Stimulated activated CD8-positive, alpha-beta memory T cell treated with anti-CD3 and anti-CD28 coated beads, Interleukin-4, amount 100 ng/mL, for 4 hours (primary cell): ENCODE measurements at regions not wholly inside any gene's neighbourhood (a gene's known extent, or its start where the extent isn't known, plus 50 kb on each side); places are given as distances from the start of the nearest gene placed in this dataset.
"Not testable (repeated sequence)": the region's sequence is repeated elsewhere in the genome, so short reads cannot be mapped to it uniquely, and the experiment has no call there.

Source experiments
- DNase-seq, 2 donors: peaks; one replicate each; pipeline ENCODE4 v3.0.0-alpha.2; 2020; ENCODE audit warnings: low read depth in 2 of 2, low spot score in 1 of 2

DNA sequence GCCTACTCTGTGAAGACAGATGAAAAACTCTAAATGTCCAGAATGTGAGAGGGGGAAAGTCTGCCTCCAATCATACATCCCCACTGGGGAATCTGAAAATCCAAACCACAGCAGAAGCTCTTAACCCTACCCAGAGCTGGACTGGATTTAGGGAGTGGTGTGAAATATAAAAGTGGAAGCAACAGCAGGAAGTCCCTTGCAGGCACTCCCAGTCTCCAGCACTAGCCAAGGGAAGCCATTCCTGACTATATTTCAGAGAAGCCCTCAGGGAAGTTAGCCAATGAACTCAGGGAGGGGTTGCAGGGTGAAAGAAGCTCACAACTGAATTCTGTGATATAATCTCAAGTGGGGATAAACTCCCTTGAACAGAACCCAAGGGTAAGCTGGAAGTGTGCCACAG lies 51.5 kb downstream of the CRPPA start:
- DNase-seq: no peak

DNA sequence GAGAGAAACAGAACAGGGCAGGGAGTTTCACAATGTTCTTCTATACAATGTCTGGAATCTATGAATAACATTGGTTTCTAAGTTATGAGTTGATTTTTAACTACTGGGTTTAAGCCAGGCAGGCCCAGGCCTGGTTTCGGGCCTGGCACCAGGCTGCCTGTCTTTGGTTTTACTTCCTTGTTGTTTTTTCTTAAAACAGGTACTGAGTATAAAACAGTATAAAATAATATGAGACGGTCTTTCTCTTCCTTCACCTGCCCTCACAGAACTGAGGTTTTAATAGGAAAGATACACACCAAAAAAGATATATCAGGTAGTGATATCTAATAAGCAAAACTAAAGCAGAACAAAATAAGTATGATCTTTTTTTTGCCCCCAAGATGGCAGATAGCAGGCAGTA lies 52.0 kb downstream of the CRPPA start:
- DNase-seq: not testable (repeated sequence)

DNA sequence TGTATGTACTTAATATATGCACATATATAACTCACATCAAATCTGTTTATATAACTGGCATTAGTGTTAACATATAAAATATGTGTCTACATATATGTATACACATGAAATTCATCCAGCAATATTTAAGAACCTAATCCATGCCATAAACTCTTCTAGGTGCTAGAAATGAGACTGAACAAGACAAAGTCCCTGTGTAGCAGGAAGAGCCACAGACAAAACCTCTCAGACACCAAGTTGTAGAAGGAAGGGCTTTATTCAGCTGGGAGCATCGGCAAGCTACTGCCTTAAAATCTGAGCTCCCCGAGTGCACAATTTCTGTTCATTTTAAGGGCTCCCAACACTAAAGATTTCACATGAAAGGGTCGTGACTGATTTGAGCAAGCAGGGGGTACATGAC lies 52.5 kb downstream of the CRPPA start:
- DNase-seq: no peak

DNA sequence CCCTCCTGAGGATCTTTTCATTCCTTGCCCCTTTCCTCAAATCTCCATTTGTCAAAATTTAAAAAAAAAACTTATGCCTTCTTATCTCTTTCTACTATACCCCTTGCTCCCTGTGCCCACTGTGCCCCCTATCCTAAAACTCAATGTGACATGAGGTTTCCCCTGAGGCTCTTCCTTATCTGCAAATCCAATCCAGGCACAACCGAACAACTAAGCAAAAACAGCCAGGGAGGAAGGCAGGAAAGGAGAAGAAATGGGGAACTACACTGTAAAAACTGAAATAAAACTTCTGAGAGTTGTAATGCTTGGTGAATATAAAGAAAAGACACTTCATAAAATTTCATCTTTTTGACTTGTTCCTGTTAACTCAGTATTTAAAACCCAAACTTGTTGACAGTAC lies 54.2 kb downstream of the CRPPA start:
- DNase-seq: no peak

DNA sequence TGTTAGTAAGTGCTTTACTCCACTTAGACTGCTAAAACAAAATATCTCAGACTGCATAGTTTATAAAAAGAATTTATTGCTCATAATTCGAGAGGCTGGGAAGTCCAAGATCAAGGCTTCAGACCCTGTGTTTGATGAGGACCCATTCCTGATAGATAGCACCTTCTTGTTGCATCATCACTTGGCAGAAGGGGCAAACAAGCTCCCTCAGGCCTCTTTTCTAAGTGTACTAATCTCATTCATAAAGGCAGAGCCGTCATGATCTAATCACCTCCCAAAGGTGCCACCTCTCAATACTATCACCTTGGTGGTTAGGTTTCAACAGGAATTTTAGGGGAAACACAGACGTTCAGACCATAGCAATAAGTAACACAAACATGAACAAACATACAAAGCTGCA lies 55.4 kb downstream of the CRPPA start:
- no peak for DNase-seq

DNA sequence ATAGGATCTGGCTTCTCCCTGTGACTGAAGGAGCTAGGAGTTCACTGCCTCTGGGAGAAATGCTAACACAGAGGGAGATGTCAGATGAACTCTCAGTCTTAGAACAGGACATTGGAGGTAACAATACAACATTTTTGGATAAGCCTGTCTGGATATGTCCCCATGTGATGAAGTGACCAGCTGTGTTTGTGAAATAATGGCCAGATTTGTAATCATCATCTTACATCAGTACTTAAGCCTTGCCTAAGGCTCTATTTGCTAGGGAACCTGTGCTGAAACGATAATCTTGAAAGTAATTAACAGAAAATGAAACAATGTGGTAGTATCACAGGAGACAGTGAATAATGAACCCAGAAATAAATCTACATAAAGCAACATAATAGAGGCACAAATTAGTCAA lies 56.2 kb downstream of the CRPPA start:
- DNase-seq: no peak

DNA sequence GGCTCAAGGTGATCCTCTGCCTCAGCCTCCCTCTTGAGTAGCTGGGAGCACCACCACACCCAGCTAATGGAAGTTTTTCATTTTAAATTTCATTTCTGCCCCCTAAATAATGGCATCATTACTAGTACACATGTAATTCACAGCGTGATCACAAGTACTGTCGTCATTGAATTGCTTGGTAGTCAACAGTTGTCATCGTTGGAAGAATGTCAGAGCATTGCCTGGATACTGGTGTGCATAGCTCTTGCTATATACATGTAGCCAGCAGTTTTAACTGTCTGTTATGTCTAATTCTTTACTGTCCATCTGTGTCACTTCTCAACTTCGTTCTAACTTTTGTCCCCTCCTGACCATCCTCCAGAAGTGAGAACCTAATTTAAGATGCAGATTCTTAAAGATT lies 62.1 kb downstream of the CRPPA start:
- DNase-seq: no peak

DNA sequence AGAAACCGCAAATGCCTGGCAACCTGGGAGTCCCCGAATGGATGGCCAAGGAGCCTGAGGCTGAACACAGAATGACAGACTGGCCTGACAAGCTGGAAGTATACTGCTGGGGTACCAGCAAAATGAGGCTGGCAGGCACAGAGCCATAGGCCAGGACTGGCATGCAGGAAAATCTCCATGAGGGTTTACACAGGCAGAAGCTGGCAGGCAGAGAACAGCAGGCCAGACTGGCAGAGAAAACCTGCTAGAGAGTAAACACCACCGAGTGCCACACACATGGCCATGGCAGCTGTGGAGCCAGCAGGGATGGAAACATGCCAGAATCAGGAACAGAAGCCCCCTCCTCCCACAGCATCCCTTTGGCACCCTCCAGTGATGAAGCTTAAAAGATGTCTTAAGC lies 63.4 kb downstream of the CRPPA start:
- DNase-seq: no peak

DNA sequence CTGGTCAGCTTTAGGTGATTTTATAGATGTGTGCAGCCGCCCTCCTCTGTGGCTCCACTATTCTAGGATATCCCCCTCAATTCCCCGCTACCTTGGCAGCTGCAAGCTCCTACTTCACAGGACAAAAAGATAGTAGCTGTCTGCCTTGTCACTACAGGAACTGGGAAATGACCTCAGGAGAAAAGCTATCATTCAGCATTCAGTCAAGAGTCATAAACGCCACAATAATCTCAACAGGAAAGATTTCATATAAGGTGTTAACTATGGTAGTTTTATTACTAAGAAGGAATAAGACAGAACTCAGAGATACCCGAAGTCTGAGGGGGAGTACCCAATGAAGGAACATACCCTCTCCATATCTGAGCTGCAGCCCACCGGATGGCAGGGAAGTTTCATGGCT lies 63.9 kb downstream of the CRPPA start:
- no peak for DNase-seq

DNA sequence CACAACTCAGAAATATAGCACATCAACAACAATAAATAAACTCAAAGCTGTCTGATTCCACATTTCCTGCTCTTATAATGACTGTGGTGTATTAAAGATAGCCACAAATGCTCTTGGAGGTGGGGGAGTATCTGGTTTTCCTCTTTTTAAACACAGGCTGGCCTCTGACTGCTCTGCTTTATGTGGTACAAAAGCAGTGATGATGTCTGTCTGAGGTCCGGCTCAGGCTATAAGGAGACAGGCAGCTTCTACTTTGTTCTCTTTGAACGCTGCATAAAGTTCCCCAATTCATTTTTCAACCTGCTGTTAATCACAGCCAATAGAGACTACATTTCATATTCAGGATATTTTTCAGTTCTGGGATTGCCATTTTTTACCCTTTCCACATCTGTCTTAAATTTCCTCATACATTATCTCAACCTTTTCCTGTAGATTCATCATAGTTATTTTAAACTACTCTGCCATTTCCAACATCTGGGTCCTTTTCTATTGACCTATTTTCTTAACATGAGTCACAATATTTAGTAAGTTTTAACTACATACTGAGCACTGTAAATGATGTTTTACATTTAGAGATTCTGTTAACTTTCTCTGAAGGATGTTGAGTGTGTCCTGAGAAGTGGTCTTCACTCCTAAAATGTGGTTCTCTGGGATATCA lies 64.9 kb downstream of the CRPPA start:
- DNase-seq: no peak

DNA sequence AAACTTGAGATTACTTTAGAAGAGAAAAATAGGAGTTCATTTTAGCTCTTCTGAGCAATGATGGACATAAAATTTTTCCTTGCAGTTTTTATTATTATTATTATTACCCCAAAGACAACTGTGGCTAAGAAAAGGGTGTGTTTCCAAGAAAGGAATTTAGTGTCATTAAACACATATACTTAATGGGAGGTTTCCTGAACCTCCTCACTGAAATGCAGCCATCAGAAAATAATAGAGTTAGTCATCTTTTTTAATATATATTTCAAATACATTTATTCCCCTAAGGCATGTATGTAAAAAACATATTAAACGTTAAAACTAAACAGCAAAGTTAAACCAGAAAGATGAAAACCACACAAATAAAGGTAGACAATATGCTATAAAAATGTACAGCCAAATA lies 66.8 kb downstream of the CRPPA start:
- DNase-seq: no peak

DNA sequence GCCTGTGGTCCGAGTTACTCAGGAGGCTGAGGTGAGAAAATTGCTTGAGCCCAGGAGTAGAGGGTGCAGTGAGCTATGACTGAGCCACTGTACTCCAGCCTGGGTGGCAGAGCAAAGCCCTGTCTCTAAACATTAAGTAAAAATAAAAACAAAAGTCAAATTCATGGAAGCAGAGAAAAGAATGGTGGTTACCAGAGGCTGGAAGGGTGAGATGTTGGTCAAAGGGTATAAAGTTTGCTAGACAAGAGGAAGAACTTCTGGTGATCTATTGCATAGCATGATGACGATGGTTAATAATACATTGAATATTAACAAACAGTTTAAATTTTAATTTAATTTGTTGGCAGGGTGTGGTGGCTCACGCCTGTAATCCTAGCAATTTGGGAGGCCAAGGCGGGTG lies 68.1 kb downstream of the CRPPA start:
- DNase-seq: no peak

DNA sequence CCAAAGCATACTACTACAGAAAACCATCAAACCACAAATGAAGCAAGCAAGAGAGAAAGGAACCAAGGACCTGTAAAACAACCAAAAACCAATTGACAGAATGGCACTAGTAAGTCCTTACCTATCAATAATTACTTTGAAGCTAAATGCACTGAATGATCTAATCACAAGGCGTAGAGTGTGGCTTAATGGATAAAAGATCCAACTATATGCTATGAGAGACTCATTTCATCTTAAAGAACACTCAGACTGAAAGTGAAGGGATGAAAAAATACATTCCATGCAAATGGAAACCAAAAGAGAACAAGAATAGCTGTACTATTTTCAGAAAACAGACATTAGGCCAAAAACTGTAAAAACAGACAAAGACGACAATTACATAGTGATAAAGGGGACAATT lies 70.7 kb downstream of the CRPPA start:
- no peak for DNase-seq

DNA sequence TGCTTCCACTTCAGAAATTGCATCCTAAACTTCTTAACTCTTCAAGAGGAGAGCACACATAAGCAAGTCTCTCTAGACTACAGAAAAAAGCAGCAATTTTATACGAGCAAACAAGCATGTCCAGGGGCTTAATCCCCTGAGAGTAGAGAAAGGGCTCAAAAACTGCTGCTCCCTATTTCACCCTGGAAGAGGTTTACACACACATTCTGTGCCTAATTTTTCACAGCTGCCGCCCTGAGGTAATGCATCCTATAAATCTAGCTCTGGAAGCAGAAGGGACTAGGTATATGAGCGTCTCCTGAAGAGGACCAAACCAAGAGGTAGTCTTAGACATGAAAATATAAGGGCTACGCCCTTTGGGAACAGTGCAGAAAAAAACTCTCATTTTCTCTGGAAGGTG lies 73.1 kb downstream of the CRPPA start:
- no peak for DNase-seq

DNA sequence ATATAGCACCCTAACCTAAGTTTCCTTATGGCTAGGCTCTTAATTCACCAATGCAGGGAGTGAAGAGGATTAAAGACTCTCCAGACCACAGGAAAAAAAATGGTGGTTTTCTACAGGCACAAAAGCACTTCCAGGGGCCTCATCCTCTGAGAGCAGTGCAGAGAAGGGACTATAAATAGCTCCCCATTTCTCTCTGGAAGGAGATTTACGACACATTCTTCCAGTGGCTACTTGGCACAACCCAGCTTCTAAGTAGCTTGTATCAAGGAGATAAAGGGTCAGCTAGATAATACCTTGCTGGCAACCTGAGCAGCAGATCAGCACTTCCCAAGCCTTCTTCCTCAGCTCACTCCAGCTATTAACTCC lies 73.5 kb downstream of the CRPPA start:
- DNase-seq: no peak

DNA sequence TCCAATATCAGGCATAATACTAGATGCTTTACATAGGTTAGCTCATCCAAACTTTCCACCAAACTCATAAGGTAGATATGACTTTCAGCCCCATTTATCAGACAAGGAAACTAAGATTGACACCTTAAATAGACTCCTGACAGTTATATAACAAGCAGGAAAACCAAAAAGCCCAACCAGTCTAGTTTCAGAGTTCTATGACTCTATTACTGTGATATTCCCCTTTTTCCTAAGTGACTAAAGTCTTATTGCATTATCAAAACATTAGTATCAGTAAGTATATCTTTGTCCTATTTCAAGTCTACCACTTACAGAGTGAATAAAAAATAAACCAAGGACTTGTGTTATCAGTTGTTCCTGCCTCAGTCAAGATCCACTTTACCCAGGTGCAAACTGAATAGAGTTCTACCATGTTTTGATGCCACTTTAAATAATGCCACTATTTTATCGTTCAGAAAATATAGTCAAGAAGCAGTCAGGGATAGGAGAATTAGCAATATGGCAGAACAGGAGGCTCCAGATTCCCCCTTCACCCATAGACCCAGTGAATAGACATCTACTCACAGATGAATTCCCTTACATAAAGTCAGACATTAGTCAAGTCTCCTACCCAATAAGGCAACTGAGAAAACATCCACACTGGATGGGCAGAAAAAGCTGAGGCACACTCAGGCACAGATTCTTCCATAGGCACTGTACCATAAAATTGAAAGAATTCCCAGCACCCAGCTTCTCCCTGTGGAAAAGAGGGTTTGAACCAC lies 74.1 kb downstream of the CRPPA start:
- no peak for DNase-seq

DNA sequence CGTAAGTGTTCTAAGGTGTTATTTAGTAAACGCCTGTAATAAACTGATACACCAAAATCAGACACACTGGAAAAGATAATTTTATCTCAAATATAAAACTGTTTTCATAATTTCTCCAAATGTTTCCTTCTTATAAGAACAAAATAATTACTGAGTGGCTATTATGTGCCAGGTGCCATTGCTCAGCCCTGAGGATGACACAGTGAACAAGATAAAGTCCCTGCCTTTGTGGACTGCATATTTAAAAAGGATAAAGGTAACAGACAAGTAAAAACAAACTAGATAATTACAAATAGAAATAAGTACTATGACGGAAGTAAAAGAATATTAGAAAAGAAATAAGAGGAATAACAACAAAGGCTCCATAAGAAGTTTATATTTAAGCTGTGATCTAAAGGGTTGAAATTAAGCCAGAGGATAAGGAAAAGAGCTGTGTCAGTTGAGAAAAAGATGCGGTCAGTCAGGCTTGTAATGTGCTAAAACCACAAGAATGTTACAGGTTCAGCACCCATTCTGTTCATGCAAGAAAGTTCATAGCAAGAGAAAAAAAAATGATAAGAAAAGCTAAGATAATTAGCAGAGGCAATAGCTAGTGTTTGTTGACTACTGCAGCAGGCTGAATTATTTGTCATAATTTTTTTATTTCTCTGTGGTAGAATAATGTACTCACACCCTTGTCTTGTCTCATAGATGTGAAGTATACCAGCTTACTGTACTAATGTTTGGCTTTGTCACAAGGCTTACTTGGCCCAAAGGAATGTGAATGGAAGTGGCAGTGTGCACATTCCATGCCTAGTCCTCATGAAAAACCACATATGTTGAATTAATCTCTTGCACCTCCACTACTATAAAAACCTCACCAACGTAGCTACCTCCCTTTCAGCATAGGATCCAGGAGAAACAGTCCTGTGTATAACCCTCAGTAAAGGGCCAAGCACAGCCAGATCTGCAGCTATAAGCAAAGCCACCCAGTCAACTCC lies 75.1 kb downstream of the CRPPA start:
- no peak for DNase-seq

DNA sequence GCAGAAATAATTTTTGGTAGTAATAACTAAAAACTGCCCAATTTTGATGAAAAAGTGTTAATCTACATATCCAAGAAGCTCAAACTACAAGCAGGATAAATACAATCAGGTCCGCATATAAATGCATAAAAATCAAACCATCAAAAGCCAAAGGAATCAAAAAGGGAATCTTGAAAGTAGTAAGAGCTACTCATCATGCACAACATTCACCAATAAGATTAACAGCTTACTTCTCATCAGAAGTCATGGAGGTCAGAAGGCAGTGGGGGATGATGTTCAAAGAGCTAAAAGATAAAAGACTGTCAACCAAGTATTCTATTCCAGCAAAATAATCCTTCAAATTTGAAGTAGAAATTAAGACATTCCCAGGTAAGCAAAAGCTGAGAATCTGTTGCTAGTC lies 76.4 kb downstream of the CRPPA start:
- DNase-seq: no peak

DNA sequence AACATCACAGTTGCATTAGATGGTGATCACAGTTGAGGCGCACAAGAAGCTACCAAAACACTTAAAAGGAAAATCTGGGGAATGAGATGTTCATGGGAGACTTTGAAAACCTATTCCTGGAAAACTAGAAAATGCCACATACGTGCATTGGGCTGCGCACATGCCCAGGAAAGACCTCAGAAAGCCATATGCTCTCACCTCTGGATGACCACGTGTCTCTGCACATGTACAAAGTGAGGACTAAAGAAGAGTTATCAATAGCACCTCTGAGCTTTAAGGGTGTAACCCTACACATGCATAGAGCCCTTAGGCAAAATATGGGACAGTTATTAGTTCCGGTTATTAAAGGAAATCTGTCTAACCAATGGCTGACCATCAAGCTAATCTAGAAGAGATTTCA lies 77.7 kb downstream of the CRPPA start:
- DNase-seq: no peak

DNA sequence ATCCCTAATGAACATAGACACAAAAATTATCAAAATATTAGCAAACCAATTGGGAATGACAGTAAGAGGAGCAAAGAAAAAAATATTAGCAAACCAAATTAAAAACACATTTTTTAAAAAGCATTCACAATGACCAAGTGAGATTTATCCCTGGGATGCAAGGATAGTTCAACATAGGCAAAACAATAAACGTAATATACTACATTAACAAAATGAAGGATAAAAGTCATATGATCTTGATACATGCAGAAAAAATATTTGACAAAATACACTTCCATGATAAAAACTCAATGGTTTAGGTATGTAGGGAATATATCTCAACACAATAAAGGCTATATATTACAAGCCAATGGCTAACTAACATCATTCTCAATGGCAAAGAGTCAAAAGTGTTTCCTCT lies 83.3 kb downstream of the CRPPA start:
- no peak for DNase-seq

DNA sequence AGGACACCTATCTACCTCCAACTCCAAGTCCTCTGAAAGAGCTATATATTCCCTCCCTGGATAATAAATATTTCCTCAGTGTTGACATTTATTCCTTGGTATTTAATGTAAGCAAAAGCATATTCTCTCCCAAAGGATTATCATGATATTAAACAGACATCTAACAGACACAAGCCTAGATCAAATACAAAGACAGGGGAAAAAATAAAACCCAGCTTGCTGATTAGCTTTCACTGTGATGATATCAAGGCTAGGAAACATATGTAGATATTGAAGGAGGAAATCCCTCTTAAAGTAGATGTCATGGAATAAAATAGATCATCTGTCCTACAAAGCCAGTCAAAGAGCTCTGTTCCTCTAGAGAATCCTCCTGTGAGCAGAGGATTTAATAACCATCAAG lies 95.2 kb downstream of the CRPPA start:
- no peak for DNase-seq

DNA sequence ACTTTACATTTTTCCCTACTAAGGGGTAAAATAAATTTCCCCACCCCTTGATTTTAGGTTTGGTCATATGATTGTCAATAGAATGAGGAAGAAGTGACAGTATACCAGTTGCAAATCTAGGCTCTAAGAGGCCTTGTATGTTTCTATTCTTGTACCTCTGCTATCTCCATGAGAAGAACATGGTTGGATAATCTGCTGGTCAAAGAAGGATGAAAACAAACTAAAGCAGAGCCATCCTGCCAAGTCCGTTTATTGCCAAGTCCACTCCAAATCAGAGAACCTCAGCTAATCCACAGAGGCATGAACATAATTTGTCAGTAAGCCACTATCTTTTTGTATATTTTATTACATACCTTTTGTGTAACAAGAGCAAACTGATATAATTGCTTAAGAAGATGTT lies 98.0 kb downstream of the CRPPA start:
- no peak for DNase-seq
